ENCODE measurements at regions not wholly inside any gene's neighbourhood (a gene's known extent, or its start where the extent isn't known, plus 50 kb on each side); places are given as distances from the start of the nearest gene placed in this dataset.

DNA sequence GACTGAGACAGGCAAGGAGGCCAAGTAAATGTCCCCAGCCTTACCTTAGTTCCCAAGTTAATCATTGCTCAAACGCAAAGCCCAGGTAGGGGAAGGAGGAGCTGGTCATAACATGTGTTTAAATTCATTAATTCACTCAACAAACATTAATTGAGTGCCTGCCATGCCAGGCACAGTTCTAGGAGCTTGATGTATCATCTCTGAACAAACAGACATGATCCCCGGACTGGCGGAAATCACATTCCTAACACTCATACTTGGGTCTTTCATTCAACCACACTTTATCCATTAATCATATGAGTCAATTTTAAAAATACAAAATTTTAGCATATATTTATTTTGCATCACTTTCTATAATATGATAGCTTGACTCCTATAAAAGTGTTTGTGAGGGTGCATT, 335.3 kb upstream of the NOCT start:
- H3K27ac ChIP-seq (ENCODE audit: low read depth, low read length): no peak overlapping the region
- H3F3A ChIP-seq (ENCODE audit: control insufficient read depth, insufficient read depth): no peaks in the 10 kb centered on the region
- H3K9me3 ChIP-seq (ENCODE audit: control insufficient read depth, insufficient read depth, low read length): no peaks in the 10 kb centered on the region
- no peaks in the 10 kb centered on the region for H3K27me3 ChIP-seq (ENCODE audit: control insufficient read depth, low read length)
- H3K4me3 ChIP-seq (ENCODE audit: low read length): no peak overlapping the region
- no peaks in the 10 kb centered on the region for H3K79me2 ChIP-seq (ENCODE audit: control insufficient read depth, low read length)
- TF ChIP-seq CTCF (IDR thresholded peaks at IDR 0.05; ENCODE audit: low read depth, low read length, poor library complexity, severe bottlenecking) (no peak), EZH2phosphoT487 (IDR thresholded peaks at IDR 0.05; ENCODE audit: borderline replicate concordance, low read length) (no peak)
- no peaks in the 10 kb centered on the region for H3K4me1 ChIP-seq (ENCODE audit: control insufficient read depth, low read length)
- no peaks in the 10 kb centered on the region for H4K20me1 ChIP-seq (ENCODE audit: control insufficient read depth, insufficient read depth, low read depth, low read length)
- no peak overlapping the region for H3K4me2 ChIP-seq (ENCODE audit: low read length)
- H3K36me3 ChIP-seq (ENCODE audit: control insufficient read depth, low read length): no peaks in the 10 kb centered on the region
- H3K9me2 ChIP-seq (replicated peaks; ENCODE audit: control insufficient read depth, low read length): no peaks in the 10 kb centered on the region

DNA sequence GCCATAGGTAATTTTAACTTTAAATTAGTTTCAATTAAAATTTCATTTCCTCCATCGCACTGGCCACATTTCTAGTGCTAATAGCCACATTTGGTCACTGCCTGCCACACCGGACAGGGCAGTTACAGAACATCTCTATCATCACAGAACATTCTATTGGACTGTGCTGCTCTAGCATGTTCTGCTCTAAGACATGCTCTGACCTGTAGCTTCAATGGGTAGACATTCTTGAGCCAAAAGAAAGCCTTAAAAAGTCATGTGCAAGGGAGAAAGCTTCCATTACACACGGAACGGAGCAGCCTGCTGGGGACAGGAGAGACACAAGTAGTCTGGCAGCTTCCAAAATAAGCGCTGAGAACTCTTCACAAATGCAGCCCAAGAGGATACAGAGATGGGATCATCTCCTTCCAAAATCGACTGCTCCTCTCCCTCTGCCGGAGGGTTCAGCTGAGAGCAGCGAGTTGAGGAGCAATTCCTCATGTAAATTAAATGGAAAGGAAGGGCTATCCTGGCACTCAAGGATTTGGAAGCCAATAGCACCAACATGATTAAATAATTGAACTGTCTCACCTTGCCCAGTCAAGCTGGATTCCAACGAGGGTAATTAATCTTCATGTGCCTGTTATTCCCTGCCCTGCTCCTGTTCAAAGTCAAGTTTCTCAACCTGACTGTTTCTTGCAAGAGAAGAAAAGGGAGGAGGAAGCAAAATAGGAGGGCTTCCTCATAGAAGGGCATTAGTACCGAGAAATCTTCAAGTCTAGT, 336.4 kb upstream of the NOCT start:
- H3F3A ChIP-seq (ENCODE audit: control insufficient read depth, insufficient read depth): no peaks in the 10 kb centered on the region
- H3K9me2 ChIP-seq (replicated peaks; ENCODE audit: control insufficient read depth, low read length): no peaks in the 10 kb centered on the region
- H3K4me2 ChIP-seq (ENCODE audit: low read length): no peak overlapping the region
- no peaks in the 10 kb centered on the region for H3K27me3 ChIP-seq (ENCODE audit: control insufficient read depth, low read length)
- H4K20me1 ChIP-seq (ENCODE audit: control insufficient read depth, insufficient read depth, low read depth, low read length): no peaks in the 10 kb centered on the region
- H3K4me1 ChIP-seq (ENCODE audit: control insufficient read depth, low read length): no peaks in the 10 kb centered on the region
- no peaks in the 10 kb centered on the region for H3K79me2 ChIP-seq (ENCODE audit: control insufficient read depth, low read length)
- H3K9me3 ChIP-seq (ENCODE audit: control insufficient read depth, insufficient read depth, low read length): no peaks in the 10 kb centered on the region
- no peaks in the 10 kb centered on the region for H3K36me3 ChIP-seq (ENCODE audit: control insufficient read depth, low read length)
- H3K27ac ChIP-seq (ENCODE audit: low read depth, low read length): no peak overlapping the region
- TF ChIP-seq EZH2phosphoT487 (IDR thresholded peaks at IDR 0.05; ENCODE audit: borderline replicate concordance, low read length): no peak
- no peak for TF ChIP-seq CTCF (IDR thresholded peaks at IDR 0.05; ENCODE audit: low read depth, low read length, poor library complexity, severe bottlenecking)
- no peak overlapping the region for H3K4me3 ChIP-seq (ENCODE audit: low read length)

DNA sequence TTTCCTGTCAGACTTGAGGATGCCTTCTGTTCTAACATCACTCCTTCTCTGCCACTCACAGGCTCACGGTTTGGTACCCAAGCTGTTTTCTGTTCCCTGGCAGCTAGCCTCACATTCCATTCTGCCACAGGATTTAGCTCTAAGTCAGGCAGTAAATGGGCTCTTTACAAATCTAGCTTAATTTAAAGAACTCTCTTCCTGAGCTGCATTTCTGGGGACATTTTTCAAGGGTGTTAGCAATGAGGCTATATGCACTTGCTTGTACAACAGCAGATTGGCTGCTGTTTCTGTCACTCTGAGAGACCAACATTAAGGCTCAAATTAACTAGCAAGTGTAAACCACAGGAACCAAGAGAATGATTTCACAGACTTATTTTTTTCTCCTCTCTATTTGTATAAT, 337.8 kb upstream of the NOCT start:
- Histone ChIP-seq H3K9me2 (replicated peaks; ENCODE audit: control insufficient read depth, low read length) (no peaks in the 10 kb centered on the region), H3K9me3 (ENCODE audit: control insufficient read depth, insufficient read depth, low read length) (no peaks in the 10 kb centered on the region), H3K4me1 (ENCODE audit: control insufficient read depth, low read length) (no peaks in the 10 kb centered on the region), H3K79me2 (ENCODE audit: control insufficient read depth, low read length) (no peaks in the 10 kb centered on the region), H3K27me3 (ENCODE audit: control insufficient read depth, low read length) (no peaks in the 10 kb centered on the region), H3K27ac (ENCODE audit: low read depth, low read length) (no peak overlapping the region), H4K20me1 (ENCODE audit: control insufficient read depth, insufficient read depth, low read depth, low read length) (no peaks in the 10 kb centered on the region), H3K4me3 (ENCODE audit: low read length) (no peak overlapping the region), H3K4me2 (ENCODE audit: low read length) (no peak overlapping the region), H3K36me3 (ENCODE audit: control insufficient read depth, low read length) (no peaks in the 10 kb centered on the region), H3F3A (ENCODE audit: control insufficient read depth, insufficient read depth) (no peaks in the 10 kb centered on the region)
- TF ChIP-seq EZH2phosphoT487 (IDR thresholded peaks at IDR 0.05; ENCODE audit: borderline replicate concordance, low read length) (no peak), CTCF (IDR thresholded peaks at IDR 0.05; ENCODE audit: low read depth, low read length, poor library complexity, severe bottlenecking) (no peak)

Measured in DOHH2 (cell line).